MM.1S (cell line): ENCODE measurements at regions not wholly inside any gene's neighbourhood (a gene's known extent, or its start where the extent isn't known, plus 50 kb on each side); places are given as distances from the start of the nearest gene placed in this dataset.
"Not testable (repeated sequence)": the region's sequence is repeated elsewhere in the genome, so short reads cannot be mapped to it uniquely, and the experiment has no call there.

Experiments used
- DNase-seq: peaks from one replicate; pipeline ENCODE4 v3.0.0-alpha.2; 2015
- H2AFZ ChIP-seq: fragments of 300-600 bp; sonication (generic); 2 replicates; pipeline ENCODE4 v1.6.0; 2016; ENCODE audit warnings: antibody characterized with exemption, low read length
- H3F3A ChIP-seq: fragments of 300-600 bp; sonication (generic); 2 replicates; pipeline ENCODE4 v1.6.1; 2016; ENCODE audit warnings: mild to moderate bottlenecking, antibody characterized with exemption, low read length, moderate library complexity, mixed read lengths; ENCODE audit not compliant: insufficient read depth
- H3K27ac ChIP-seq: fragments of 300-600 bp; sonication (generic); 2 replicates; pipeline ENCODE4 v1.5.1; 2016; ENCODE audit warnings: mild to moderate bottlenecking, low read length
- H3K27me3 ChIP-seq: fragments of 300-600 bp; sonication (generic); replicated peaks from 2 replicates; pipeline ENCODE4 v1.6.0; 2016; ENCODE audit warnings: low read length; ENCODE audit not compliant: insufficient read depth
- H3K36me3 ChIP-seq: fragments of 300-600 bp; sonication (generic); replicated peaks from 2 replicates; pipeline ENCODE4 v1.6.1; 2016; ENCODE audit warnings: mild to moderate bottlenecking, low read length, mixed read lengths; ENCODE audit not compliant: insufficient read depth
- H3K4me1 ChIP-seq: fragments of 300-600 bp; sonication (generic); 2 replicates; pipeline ENCODE4 v1.6.1; 2016; ENCODE audit warnings: low read length, mixed read lengths
- H3K4me2 ChIP-seq: fragments of 300-600 bp; sonication (generic); 2 replicates; pipeline ENCODE4 v1.6.0; 2016; ENCODE audit warnings: low read depth, low read length
- H3K4me3 ChIP-seq: fragments of 300-600 bp; sonication (generic); 2 replicates; pipeline ENCODE4 v1.5.1; 2016; ENCODE audit warnings: low read length, mixed read lengths
- H3K79me2 ChIP-seq: fragments of 300-600 bp; sonication (generic); 2 replicates; pipeline ENCODE4 v1.6.1; 2016; ENCODE audit warnings: mixed run types, low read length, mixed read lengths
- H3K9ac ChIP-seq: fragments of 300-600 bp; sonication (generic); 2 replicates; pipeline ENCODE4 v1.6.1; 2016; ENCODE audit warnings: low read length, mixed read lengths
- H3K9me2 ChIP-seq: fragments of 300-600 bp; sonication (generic); replicated peaks from 2 replicates; pipeline ENCODE4 v1.6.1; 2016; ENCODE audit warnings: mild to moderate bottlenecking, low read length, mixed read lengths; ENCODE audit not compliant: insufficient read depth
- H3K9me3 ChIP-seq: fragments of 300-600 bp; sonication (generic); replicated peaks from 2 replicates; pipeline ENCODE4 v1.6.1; 2016; ENCODE audit warnings: mild to moderate bottlenecking, low read length, mixed read lengths; ENCODE audit not compliant: insufficient read depth
- H4K20me1 ChIP-seq: fragments of 300-600 bp; sonication (generic); 2 replicates; pipeline ENCODE4 v1.6.1; 2016; ENCODE audit warnings: mild to moderate bottlenecking, low read length, moderate library complexity, mixed read lengths; ENCODE audit not compliant: insufficient read depth
- CTCF ChIP-seq: fragments of 300-600 bp; sonication (generic); IDR thresholded peaks from 2 replicates; pipeline ENCODE4 v1.5.1; 2016; ENCODE audit warnings: antibody characterized with exemption, low read length, mixed read lengths
- EZH2 ChIP-seq: fragments of 300-600 bp; sonication (generic); optimal IDR thresholded peaks from 2 replicates; pipeline ENCODE3; 2017; ENCODE audit warnings: low read depth, mild to moderate bottlenecking, antibody characterized with exemption, low read length, mixed read lengths
- EZH2phosphoT487 ChIP-seq: fragments of 300-600 bp; sonication (generic); IDR thresholded peaks from 2 replicates; pipeline ENCODE4 v1.6.1; 2018; ENCODE audit warnings: antibody characterized with exemption, low read length

GRCh38 chr4:137360761-137361160 is 171.5 kb downstream of the PCDH18 start:
- no peaks in the 10 kb centered on the region for H3K27me3 ChIP-seq

GRCh38 chr4:137359691-137360315 is 172.5 kb downstream of the PCDH18 start:
- H3K9me2 ChIP-seq: no peaks in the 10 kb centered on the region
- H3K27ac ChIP-seq: peak overlapping the region; percentile 40; the same call in 1 of the 2 replicates

More at GRCh38 chr4:137360761-137361160, 171.5 kb downstream of the PCDH18 start:
- no peaks in the 10 kb centered on the region for H3K79me2 ChIP-seq
- H3K36me3 ChIP-seq: no peaks in the 10 kb centered on the region
- no peak overlapping the region for H3K9ac ChIP-seq
- H3K9me2 ChIP-seq: no peaks in the 10 kb centered on the region
- no peaks in the 10 kb centered on the region for H3K9me3 ChIP-seq
- no peak overlapping the region for H2AFZ ChIP-seq
- peaks cover 17% of the 10 kb centered on the region for H3K4me1 ChIP-seq
- no peak overlapping the region for H3K27ac ChIP-seq
- H3K4me3 ChIP-seq: no peak overlapping the region
- no peak for DNase-seq
- H3K4me2 ChIP-seq: no peak overlapping the region
- TF ChIP-seq EZH2 (no peak), CTCF (no peak), EZH2phosphoT487 (no peak)
- peaks cover 8% of the 10 kb centered on the region; the same call in 1 of the 2 replicates for H3F3A ChIP-seq
- no peaks in the 10 kb centered on the region for H4K20me1 ChIP-seq

GRCh38 chr4:137354562-137354961 is 177.7 kb downstream of the PCDH18 start:
- H3K9ac ChIP-seq, H3K36me3 ChIP-seq, H3K9me3 ChIP-seq, H2AFZ ChIP-seq, H3K27me3 ChIP-seq, H3K9me2 ChIP-seq, H3K4me2 ChIP-seq, H3F3A ChIP-seq, H3K4me3 ChIP-seq, H4K20me1 ChIP-seq, H3K4me1 ChIP-seq, DNase-seq, H3K79me2 ChIP-seq, H3K27ac ChIP-seq: not testable (repeated sequence)

More at GRCh38 chr4:137359691-137360315, 172.5 kb downstream of the PCDH18 start:
- H3K36me3 ChIP-seq: no peaks in the 10 kb centered on the region
- H4K20me1 ChIP-seq: no peaks in the 10 kb centered on the region
- DNase-seq: peak; percentile 65
- no peaks in the 10 kb centered on the region for H3K9me3 ChIP-seq
- H3F3A ChIP-seq: peaks cover 8% of the 10 kb centered on the region; the same call in 1 of the 2 replicates
- H2AFZ ChIP-seq: peak overlapping the region; percentile 64
- no peaks in the 10 kb centered on the region for H3K27me3 ChIP-seq
- peaks cover 17% of the 10 kb centered on the region for H3K4me1 ChIP-seq
- TF ChIP-seq EZH2 (no peak), CTCF (no peak), EZH2phosphoT487 (no peak)
- no peaks in the 10 kb centered on the region for H3K79me2 ChIP-seq
- no peak overlapping the region for H3K9ac ChIP-seq
- 0 out of 2 replicates have a peak overlapping the region, but pooled peaks have one; percentile 23 for H3K4me3 ChIP-seq
- peak overlapping the region; percentile 38 for H3K4me2 ChIP-seq

- no peaks in the 10 kb centered on the region for H3K4me1 ChIP-seq
- DNase-seq: no peak
- H3K36me3 ChIP-seq: no peaks in the 10 kb centered on the region
- H3K79me2 ChIP-seq: no peaks in the 10 kb centered on the region
- no peak overlapping the region for H3K9ac ChIP-seq
- no peak overlapping the region for H3K4me3 ChIP-seq
- no peak for TF ChIP-seq EZH2
- TF ChIP-seq CTCF: no peak
- no peak for TF ChIP-seq EZH2phosphoT487
- H3F3A ChIP-seq: no peaks in the 10 kb centered on the region
- H2AFZ ChIP-seq: no peak overlapping the region
- no peaks in the 10 kb centered on the region for H4K20me1 ChIP-seq
- no peaks in the 10 kb centered on the region for H3K9me2 ChIP-seq
- H3K4me2 ChIP-seq: no peak overlapping the region
- H3K9me3 ChIP-seq: no peaks in the 10 kb centered on the region
- H3K27ac ChIP-seq: no peak overlapping the region
- no peaks in the 10 kb centered on the region for H3K27me3 ChIP-seq
Observed at GRCh38 chr4:137347371-137347770, 184.9 kb downstream of the PCDH18 start.
